NCI-H1694 treated with DMSO at 0.1 percent for 48 hours (cell line): ENCODE measurements at regions not wholly inside any gene's neighbourhood (a gene's known extent, or its start where the extent isn't known, plus 50 kb on each side); places are given as distances from the start of the nearest gene placed in this dataset.
A peak's percentile ranks its signal among the peaks of the same experiment; 100 is the strongest.
"Not testable (repeated sequence)": the region's sequence is repeated elsewhere in the genome, so short reads cannot be mapped to it uniquely, and the experiment has no call there.

Experiments
- DNase-seq: peaks from one replicate; lab custom pipeline; 2025; lab: John Stamatoyannopoulos, UW

DNA sequence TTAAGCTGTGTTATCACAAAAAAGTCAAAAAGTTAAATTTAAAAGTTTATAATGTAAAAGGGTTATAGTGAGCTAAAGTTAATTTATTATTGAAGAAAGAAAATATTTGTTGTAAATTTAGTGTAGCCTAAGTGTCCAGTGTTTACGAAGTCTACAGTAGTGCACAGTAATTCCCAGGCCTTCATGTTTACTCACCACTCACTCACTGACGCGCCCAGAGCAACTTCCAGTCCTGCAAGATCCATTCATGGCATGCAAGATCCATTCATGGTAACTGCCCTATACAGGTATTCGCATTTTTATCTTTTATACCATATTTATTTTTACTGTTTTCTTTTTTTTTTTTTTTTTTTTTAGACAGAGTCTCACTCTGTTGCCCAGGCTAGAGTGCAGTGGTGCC, 69.5 kb downstream of the TPRA1 start:
- no peak for DNase-seq

GRCh38 chr3:127518456-127519081, 72.0 kb downstream of the TPRA1 start:
- DNase-seq, result no peak

- no peak for DNase-seq
Observed at GRCh38 chr3:127512256-127512655, 78.3 kb downstream of the TPRA1 start.

- no peak for DNase-seq
Observed at GRCh38 chr3:127501177-127501576, 89.4 kb downstream of the TPRA1 start.

DNA sequence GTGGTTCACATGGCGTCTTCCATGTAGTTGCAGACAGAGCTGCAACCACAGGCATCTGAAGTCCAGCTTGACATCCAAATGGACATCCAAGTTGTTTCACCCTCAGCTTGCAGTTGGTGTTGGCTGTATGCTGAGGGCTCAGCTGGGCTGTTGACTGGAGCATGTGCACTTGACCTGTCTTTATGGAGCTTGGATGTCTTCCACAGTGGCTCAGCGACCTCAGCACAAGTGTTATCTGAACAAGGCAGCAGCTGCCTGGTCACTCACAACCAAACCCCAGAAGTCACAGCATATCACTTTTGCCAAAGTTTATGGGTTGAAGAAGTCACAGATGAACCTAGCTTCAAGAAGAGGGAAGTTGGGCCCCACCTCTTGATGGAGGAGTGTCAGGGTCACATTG, 92.9 kb downstream of the TPRA1 start:
- DNase-seq, result no peak

DNA sequence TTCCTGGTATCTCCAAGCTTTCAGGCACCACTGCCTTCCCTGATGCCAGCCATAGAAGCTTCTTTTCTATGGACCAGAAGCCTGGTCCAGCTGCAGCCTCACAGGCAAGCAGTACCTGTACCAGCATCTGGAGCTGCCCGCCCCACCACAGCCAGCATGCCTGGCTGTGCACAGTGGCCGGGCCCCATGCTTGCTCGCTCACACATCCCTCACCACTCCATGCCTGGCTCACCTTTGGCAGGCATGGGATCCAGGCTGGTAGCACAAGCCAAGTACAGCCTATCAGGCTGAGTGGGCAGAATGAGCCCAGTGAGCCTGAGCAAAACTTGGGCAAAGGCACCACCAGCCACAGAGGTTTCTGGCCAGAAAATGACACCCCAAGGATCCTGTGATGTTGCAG, 93.4 kb downstream of the TPRA1 start:
- DNase-seq, result no peak

GRCh38 chr3:127495821-127496655, 94.5 kb downstream of the TPRA1 start:
- DNase-seq, result peak; percentile 30

- no peak for DNase-seq
Observed at GRCh38 chr3:127493924-127494646, 96.4 kb downstream of the TPRA1 start.

DNA sequence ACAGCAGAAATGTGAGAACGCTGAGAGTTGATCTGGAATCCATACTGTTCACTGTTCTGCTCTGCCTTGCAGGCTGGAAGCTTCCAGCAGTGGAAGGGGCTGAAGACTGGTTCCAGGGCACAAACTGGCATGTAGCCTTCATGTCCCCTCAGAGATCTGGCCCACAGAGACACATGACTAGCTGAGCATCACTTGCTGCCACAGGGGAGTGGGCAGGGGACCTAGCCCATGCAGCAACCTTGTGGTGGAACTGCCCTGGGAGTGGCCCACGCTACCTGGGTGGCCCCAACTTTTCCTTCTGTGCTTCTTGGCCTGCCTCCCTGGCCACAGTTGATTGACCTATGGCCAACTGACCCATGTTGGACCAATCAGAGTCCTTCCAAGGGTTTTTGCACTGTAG, 98.1 kb downstream of the TPRA1 start:
- no peak for DNase-seq

GRCh38 chr3:127491909-127492308, 98.6 kb downstream of the TPRA1 start:
- no peak for DNase-seq

GRCh38 chr3:127491323-127491722, 99.2 kb downstream of the TPRA1 start:
- no peak for DNase-seq

GRCh38 chr3:127491024-127491305, 99.6 kb downstream of the TPRA1 start:
- DNase-seq, result not testable (repeated sequence)

DNA sequence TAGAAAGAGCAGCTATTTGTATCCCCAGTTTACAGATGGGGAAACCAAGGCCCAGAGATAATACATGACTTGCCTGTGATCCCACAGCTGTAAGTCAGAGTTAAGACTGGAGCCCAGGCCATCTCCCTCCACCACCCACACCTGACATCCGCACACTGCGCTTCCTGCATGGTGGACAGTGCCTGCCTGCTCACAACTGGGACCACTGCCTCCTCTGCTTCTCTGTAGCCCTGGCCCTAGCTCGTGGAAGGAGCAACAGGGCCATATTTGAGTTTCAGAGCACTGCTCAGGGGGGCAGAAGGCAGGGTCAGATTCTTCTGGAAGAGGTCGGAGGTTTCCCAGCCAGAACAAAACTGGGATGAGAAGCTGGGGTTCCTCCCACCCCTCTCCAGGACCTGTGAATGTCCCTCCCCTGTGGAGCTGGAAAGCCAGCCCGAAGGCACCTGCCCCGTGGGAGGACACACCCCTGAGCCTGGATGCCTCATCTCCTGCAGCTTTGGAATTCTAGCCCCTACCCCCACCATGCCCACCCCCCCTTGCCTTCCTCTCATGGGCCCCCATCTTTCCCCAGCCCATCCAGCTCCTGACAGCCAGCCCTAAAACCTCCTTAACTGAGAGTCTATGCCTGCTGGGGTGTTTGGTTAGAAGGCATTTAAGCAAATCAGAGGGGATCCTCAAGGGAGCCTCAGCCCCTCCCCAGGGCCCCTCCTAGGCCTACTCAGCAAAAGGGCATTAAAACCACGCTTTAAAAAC, 100.1 kb downstream of the TPRA1 start:
- no peak for DNase-seq

- no peak for DNase-seq
Observed at GRCh38 chr3:127489357-127489756, 101.2 kb downstream of the TPRA1 start.

DNA sequence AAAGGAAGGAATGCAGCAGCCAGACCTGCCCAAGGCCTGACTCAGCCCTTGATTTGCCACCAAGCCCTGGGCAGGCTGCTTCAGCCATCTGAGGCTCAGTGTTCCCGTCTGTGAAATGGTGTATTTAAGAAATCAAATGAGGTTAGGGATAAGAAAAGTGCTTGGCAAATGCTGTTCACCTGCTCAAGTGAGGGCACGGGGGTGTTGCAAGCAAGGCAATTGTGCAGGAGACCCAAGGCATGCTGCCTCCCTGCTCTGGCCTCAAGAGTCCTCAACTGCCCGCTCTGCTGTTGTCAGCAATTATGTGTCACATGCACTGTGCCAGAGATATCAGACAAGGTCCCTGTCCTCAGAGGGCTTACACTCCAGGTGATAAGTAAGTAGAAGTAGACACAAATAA, 101.8 kb downstream of the TPRA1 start:
- DNase-seq, result no peak

DNA sequence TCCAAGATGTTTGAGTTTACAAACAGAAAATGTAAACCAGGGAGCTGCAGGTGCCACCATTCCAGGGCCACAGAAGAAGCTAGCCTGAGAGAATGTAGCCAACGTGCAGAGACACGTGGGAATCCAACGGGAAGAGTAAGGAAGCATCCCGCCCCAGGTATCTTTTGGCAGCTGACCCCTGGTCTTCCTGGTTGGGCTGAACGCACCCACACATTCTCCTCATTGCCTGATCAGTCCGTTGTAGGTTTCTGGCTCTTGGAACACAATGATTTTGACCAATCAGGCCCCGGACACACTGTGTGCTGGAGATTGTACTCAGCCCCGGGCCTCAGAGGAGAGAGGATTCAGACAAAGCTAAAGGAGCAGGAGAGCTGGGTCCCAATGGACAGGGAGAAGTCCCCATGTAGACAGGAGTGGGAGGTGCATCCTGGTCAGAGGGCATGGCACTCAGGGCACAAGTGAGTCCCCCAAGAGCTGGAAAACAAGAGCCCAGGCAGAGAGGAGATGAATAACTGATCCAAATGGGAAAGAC, 102.3 kb downstream of the TPRA1 start:
- no peak for DNase-seq

- DNase-seq, result no peak
Observed at GRCh38 chr3:127487196-127487595, 103.3 kb downstream of the TPRA1 start.

- DNase-seq, result no peak
Observed at GRCh38 chr3:127486321-127486944, 104.1 kb downstream of the TPRA1 start.

GRCh38 chr3:127485396-127486170, 105.0 kb downstream of the TPRA1 start:
- DNase-seq, result no peak

- no peak for DNase-seq
Observed at GRCh38 chr3:127484601-127485388, 105.7 kb downstream of the TPRA1 start.
